Fibroblast of villous mesenchyme (primary cell): ENCODE measurements at regions not wholly inside any gene's neighbourhood (a gene's known extent, or its start where the extent isn't known, plus 50 kb on each side); places are given as distances from the start of the nearest gene placed in this dataset.

ENCODE experiments used
- DNase-seq: peaks from one replicate; pipeline ENCODE4 v3.0.0-alpha.2; 2010; ENCODE audit warnings: low read depth
- H3K4me3 ChIP-seq: 2 replicates; pipeline ENCODE4 v1.5.1; 2011; ENCODE audit warnings: low read depth, mild to moderate bottlenecking, low read length
- TF ChIP-seq, protein P1 (sequence below): IDR thresholded peaks from 2 replicates; pipeline ENCODE4 v1.5.1; 2012; ENCODE audit warnings: low read depth, mild to moderate bottlenecking, low read length; ENCODE audit not compliant: insufficient read depth

DNA sequence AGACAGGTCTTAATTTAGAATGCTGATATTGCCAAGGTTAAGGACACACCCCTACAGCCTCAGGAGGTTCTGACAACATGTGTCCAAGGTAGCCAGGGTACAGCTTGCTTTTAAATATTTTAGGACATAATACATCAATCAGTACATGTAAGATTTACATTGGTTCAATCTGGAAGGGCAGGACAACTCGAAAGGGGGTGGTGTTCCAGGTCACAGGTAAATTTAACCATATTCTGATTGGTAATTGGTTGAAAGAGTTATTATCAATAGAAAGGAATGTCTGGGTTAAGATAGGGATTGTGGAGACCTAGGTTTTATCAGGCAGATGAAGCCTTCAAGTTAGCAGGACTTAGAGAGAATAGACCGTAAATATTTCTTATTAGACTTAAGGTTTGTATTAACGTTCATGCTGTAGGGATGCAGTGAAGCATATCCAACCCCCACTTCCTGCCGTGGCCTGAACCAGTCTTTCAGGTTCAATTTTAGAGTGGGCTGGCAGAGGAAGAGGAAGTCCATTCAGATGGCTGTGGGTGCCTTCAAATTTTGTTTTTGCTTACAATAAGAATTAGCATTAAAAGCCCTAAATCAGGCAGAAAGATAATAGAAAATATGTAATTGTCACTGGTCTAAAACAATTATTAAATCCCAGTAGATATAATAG is 136.5 kb upstream of the GALNTL6 start:
- no peak overlapping the region for H3K4me3 ChIP-seq
- DNase-seq, result no peak
- TF ChIP-seq, protein P1, sequence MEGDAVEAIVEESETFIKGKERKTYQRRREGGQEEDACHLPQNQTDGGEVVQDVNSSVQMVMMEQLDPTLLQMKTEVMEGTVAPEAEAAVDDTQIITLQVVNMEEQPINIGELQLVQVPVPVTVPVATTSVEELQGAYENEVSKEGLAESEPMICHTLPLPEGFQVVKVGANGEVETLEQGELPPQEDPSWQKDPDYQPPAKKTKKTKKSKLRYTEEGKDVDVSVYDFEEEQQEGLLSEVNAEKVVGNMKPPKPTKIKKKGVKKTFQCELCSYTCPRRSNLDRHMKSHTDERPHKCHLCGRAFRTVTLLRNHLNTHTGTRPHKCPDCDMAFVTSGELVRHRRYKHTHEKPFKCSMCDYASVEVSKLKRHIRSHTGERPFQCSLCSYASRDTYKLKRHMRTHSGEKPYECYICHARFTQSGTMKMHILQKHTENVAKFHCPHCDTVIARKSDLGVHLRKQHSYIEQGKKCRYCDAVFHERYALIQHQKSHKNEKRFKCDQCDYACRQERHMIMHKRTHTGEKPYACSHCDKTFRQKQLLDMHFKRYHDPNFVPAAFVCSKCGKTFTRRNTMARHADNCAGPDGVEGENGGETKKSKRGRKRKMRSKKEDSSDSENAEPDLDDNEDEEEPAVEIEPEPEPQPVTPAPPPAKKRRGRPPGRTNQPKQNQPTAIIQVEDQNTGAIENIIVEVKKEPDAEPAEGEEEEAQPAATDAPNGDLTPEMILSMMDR, result no peak

DNA sequence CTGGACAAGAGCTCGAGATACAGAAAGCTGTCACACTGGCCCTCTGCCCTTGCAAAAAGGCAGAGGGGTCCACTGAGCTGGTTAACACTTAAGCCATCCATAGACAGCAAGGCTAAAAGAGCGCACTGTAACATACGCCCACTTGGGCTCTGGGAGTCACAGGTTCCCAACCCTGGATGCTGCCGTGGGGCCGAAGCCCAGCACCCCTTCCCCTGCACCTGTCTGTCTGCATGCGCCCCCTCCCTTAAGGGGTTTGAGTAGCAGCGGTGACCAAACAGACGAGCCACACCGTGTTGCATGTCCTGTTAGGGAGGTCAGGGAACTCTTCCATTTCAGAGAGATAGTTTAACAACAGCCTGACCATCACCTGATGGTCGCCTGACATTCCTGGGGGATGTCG is 138.4 kb upstream of the GALNTL6 start:
- DNase-seq, result no peak
- TF ChIP-seq, protein P1, result no peak
- H3K4me3 ChIP-seq, result no peak overlapping the region

DNA sequence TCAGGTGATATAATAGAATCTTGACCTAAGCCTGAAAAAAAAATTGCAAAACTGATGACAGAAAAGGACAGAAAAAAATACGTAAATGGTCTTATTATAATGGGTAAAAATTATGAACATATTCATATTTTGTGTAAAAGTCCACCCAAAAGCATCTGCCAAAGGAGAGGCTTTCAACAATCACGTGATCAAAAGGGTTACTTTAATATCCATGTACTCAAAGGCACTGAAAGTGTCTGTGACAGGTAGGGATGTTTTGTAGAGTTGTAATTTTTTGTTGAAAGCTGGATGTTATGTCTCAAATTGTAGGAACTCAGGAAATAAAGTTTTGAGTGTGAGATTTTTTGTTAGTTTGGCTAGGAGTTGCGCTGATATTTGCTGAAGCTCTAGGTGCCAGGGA is 144.8 kb upstream of the GALNTL6 start:
- no peak for DNase-seq
- TF ChIP-seq, protein P1, result no peak
- H3K4me3 ChIP-seq, result no peak overlapping the region

DNA sequence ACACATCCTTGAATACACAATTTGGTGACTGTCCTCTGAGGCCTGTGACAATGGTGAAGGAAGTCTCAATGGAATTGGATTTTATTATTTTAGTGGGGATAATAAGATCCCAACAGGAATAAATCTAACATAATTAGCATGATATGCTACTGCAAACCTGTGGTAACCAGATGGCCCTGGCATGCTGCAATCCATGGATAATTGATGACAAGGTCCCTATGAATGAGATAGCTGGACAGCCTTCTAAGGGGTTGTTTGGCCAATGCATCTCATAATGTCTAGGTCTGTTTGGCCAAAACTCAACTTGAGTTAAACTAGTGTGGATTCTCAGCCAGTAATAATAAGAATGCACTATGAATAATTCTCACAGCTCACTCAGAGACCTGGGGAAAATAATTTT is 145.3 kb upstream of the GALNTL6 start:
- TF ChIP-seq, protein P1, result no peak
- no peak overlapping the region for H3K4me3 ChIP-seq
- DNase-seq, result no peak

DNA sequence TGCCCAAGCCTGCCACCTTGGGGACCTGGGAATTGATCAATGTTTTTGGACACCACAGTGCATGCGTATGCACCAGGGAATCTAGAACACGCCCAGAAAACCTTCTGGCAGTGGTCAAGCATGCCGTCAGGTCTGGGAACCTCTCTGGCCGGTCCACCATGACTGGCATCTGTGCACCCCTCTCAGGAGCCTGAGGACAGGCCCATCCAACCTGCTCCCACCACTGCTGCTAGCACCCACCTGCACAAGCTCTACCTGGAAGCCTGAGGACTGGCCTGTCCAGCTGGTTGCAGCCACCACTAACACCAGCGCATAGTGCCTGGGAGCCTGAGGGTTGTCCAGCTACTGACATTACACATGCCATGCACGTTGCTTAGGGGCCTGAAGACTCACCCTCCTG is 162.1 kb upstream of the GALNTL6 start:
- TF ChIP-seq, protein P1, result no peak
- no peak for DNase-seq
- no peak overlapping the region for H3K4me3 ChIP-seq

DNA sequence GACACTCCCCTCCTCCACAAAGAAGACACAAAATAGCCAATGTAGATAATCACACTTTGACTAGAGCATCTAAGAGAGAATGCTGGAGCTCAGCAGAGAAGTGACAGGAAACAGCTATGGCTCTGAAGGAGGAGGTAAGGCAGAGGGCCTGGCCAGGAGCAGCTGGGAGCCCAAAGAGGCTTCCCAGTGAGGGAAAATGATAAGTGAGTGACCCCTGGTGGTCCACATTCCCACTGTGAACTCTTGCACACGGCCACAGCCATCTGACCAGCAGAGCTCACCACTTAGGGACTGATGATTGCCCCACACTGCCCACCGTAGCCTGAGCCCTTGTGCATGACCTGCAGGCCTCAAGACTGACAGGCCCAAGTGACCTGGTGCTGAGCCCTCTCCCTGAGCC is 162.7 kb upstream of the GALNTL6 start:
- H3K4me3 ChIP-seq, result no peak overlapping the region
- DNase-seq, result no peak
- TF ChIP-seq, protein P1, result no peak

DNA sequence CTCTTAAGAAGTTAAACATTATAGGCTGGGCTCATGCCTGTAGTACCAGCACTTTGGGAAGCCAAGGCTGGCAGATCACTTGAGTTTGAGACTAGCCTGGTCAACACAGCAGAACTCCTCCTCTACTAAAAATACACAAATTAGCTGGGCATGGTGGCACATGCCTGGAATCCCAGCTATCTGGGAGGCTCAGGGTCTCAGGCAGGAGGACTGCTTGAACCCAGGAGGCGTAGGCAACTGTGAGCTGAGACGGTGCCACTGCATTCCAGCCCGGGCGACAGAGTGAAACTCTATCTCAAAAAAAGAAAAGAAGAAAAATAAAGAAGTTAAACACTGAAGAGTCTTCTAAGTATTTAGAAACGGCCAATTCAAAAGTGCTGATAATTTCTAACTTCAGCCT is 164.3 kb upstream of the GALNTL6 start:
- TF ChIP-seq, protein P1, result no peak
- DNase-seq, result no peak
- no peak overlapping the region for H3K4me3 ChIP-seq
